GM12891 (cell line): ENCODE measurements at regions not wholly inside any gene's neighbourhood (a gene's known extent, or its start where the extent isn't known, plus 50 kb on each side); places are given as distances from the start of the nearest gene placed in this dataset.

Source experiments
- PAX5 ChIP-seq: IDR thresholded peaks from 2 replicates; pipeline ENCODE4 v1.6.1; 2011; ENCODE audit warnings: low read length, moderate library complexity, mild to moderate bottlenecking; ENCODE audit not compliant: insufficient read depth, severe bottlenecking
- POLR2A ChIP-seq: IDR thresholded peaks from 2 replicates; pipeline ENCODE4 v1.6.1; 2011; ENCODE audit warnings: low read depth, low read length, control low read depth
- POLR2AphosphoS5 ChIP-seq: IDR thresholded peaks from 2 replicates; pipeline ENCODE4 v1.6.1; 2011; ENCODE audit warnings: low read depth, low read length, control low read depth
- POU2F2 ChIP-seq: IDR thresholded peaks from 2 replicates; pipeline ENCODE4 v1.6.1; 2011; ENCODE audit warnings: low read depth, mild to moderate bottlenecking, control low read depth, low read length, moderate library complexity
- SPI1 ChIP-seq: IDR thresholded peaks from 2 replicates; pipeline ENCODE4 v1.6.1; 2011; ENCODE audit warnings: low read depth, low read length, control low read depth
- TAF1 ChIP-seq: IDR thresholded peaks from 2 replicates; pipeline ENCODE4 v1.6.1; 2011; ENCODE audit warnings: low read depth, low read length, control low read depth

GRCh38 chr3:104951426-104951825 is 415.3 kb upstream of the ALCAM start:
- no peak for TF ChIP-seq POLR2A
- no peak for TF ChIP-seq POLR2AphosphoS5
- TF ChIP-seq TAF1 = no peak
- TF ChIP-seq POU2F2 = no peak
- TF ChIP-seq SPI1 = no peak
- no peak for TF ChIP-seq PAX5
